Vagina (tissue), 2 donors: ENCODE measurements at regions not wholly inside any gene's neighbourhood (a gene's known extent, or its start where the extent isn't known, plus 50 kb on each side); places are given as distances from the start of the nearest gene placed in this dataset.

Experiments
- CTCF ChIP-seq, 3 experiments: fragments of 450-650 bp in 2 of 3; fragments of 200-600 bp in 1 of 3; sonication (generic) in 1 of 3; IDR thresholded peaks; one replicate each; pipeline ENCODE4 v1.5.1; 2017 to 2019; ENCODE audit warnings: antibody characterized with exemption in 3 of 3, mild to moderate bottlenecking in 2 of 3, moderate library complexity in 2 of 3
- POLR2A ChIP-seq, 2 donors: fragments of 450-650 bp; IDR thresholded peaks; one replicate each; pipeline ENCODE4 v1.6.1; 2017; ENCODE audit warnings: antibody characterized with exemption in 2 of 2, mild to moderate bottlenecking in 2 of 2, moderate library complexity in 2 of 2
- POLR2AphosphoS5 ChIP-seq, 2 donors: sonication (generic); formaldehyde crosslinking; IDR thresholded peaks; one replicate each; pipeline ENCODE4 v1.9.0; 2017; ENCODE audit warnings: antibody characterized with exemption in 2 of 2, mild to moderate bottlenecking in 2 of 2, low read depth in 1 of 2; ENCODE audit not compliant: insufficient read depth in 1 of 2

- TF ChIP-seq POLR2AphosphoS5 (IDR thresholded peaks at IDR 0.05; ENCODE audit: insufficient read depth in 1 of 2, low read depth in 1 of 2) (no peak), CTCF (IDR thresholded peaks at IDR 0.05) (no peak), POLR2A (IDR thresholded peaks at IDR 0.05) (no peak)
Measured at GRCh38 chr18:40431071-40431985, 1523.7 kb upstream of the PIK3C3 start.
